Mesenchymal stem cell (in vitro differentiated cells and primary cell): ENCODE measurements at regions not wholly inside any gene's neighbourhood (a gene's known extent, or its start where the extent isn't known, plus 50 kb on each side); places are given as distances from the start of the nearest gene placed in this dataset.
"Not testable (repeated sequence)": the region's sequence is repeated elsewhere in the genome, so short reads cannot be mapped to it uniquely, and the experiment has no call there.

Source experiments
- DNase-seq: peaks from one replicate; pipeline ENCODE4 v3.0.0-alpha.2; 2013
- H2AFZ ChIP-seq: one replicate; pipeline ENCODE4 v1.6.1; 2013; ENCODE audit warnings: low read depth, mild to moderate bottlenecking, control low read depth, inconsistent platforms, low read length, moderate library complexity
- H2AK5ac ChIP-seq: 2 replicates; pipeline ENCODE4 v1.6.1; 2013; ENCODE audit warnings: low read length, moderate library complexity, mild to moderate bottlenecking, inconsistent platforms; ENCODE audit not compliant: severe bottlenecking
- H2BK120ac ChIP-seq: one replicate; pipeline ENCODE4 v1.6.1; 2013; ENCODE audit warnings: low read depth, mild to moderate bottlenecking, inconsistent platforms, low read length, moderate library complexity
- H2BK12ac ChIP-seq, 2 experiments: one replicate each; pipeline ENCODE4 v1.6.1; 2013; ENCODE audit warnings: inconsistent platforms in 2 of 2, low read length in 2 of 2, mild to moderate bottlenecking in 2 of 2, moderate library complexity in 2 of 2, control low read depth in 1 of 2
- H2BK15ac ChIP-seq: one replicate; pipeline ENCODE4 v1.6.1; 2013; ENCODE audit warnings: mild to moderate bottlenecking, low read depth, inconsistent platforms; ENCODE audit not compliant: poor library complexity, severe bottlenecking
- H2BK5ac ChIP-seq: 2 replicates; pipeline ENCODE4 v1.6.1; 2013; ENCODE audit warnings: low read depth, mild to moderate bottlenecking, low read length, control low read depth, inconsistent platforms; ENCODE audit not compliant: poor library complexity, severe bottlenecking
- H3K14ac ChIP-seq, 2 experiments: one replicate each; pipeline ENCODE4 v1.6.1; 2013; ENCODE audit warnings: inconsistent platforms in 2 of 2, low read length in 2 of 2, control low read depth in 1 of 2, mild to moderate bottlenecking in 1 of 2, moderate library complexity in 1 of 2
- H3K18ac ChIP-seq, 2 experiments: one replicate each; pipeline ENCODE4 v1.6.1; 2013; ENCODE audit warnings: inconsistent platforms in 2 of 2, low read length in 2 of 2, control low read depth in 1 of 2, low read depth in 1 of 2, mild to moderate bottlenecking in 1 of 2
- H3K23ac ChIP-seq, 2 experiments: one replicate each; pipeline ENCODE4 v1.6.1; 2013; ENCODE audit warnings: inconsistent platforms in 2 of 2, low read length in 2 of 2, mild to moderate bottlenecking in 2 of 2, moderate library complexity in 2 of 2, control low read depth in 1 of 2
- H3K27ac ChIP-seq: 2 replicates; pipeline ENCODE4 v1.5.1; 2013; ENCODE audit warnings: mild to moderate bottlenecking, moderate library complexity, low read length, control low read depth, inconsistent platforms; ENCODE audit not compliant: poor library complexity, severe bottlenecking
- H3K27me3 ChIP-seq, 2 experiments: 2 replicates each; pipeline versions ENCODE4 v1.6.1 to v1.7.0; 2013; ENCODE audit warnings: low read length in 2 of 2, mild to moderate bottlenecking in 2 of 2, moderate library complexity in 2 of 2, control low read depth in 1 of 2, inconsistent platforms in 1 of 2; ENCODE audit not compliant: control insufficient read depth in 1 of 2, insufficient read depth in 1 of 2
- H3K36me3 ChIP-seq, 2 experiments: 2 replicates each; pipeline versions ENCODE4 v1.6.1 to v1.7.0; 2013; ENCODE audit warnings: low read length in 2 of 2, control low read depth in 1 of 2, inconsistent platforms in 1 of 2, low read depth in 1 of 2, mild to moderate bottlenecking in 1 of 2; ENCODE audit not compliant: insufficient read depth in 2 of 2, control insufficient read depth in 1 of 2
- H3K4ac ChIP-seq, 2 experiments: one replicate each; pipeline ENCODE4 v1.6.1; 2013; ENCODE audit warnings: inconsistent platforms in 2 of 2, low read length in 2 of 2, mild to moderate bottlenecking in 2 of 2, moderate library complexity in 2 of 2, control low read depth in 1 of 2, low read depth in 1 of 2
- H3K4me1 ChIP-seq: 2 replicates; pipeline ENCODE4 v1.6.1; 2013; ENCODE audit warnings: low read depth, low read length, control low read depth; ENCODE audit not compliant: control insufficient read depth, insufficient read depth
- H3K4me2 ChIP-seq: 2 replicates; pipeline ENCODE4 v1.6.1; 2013; ENCODE audit warnings: low read length, mild to moderate bottlenecking, inconsistent platforms; ENCODE audit not compliant: poor library complexity, severe bottlenecking
- H3K4me3 ChIP-seq, 2 experiments: 2 replicates each; pipeline versions ENCODE4 v1.5.1 to v1.7.0; 2013; ENCODE audit warnings: low read length in 2 of 2, mild to moderate bottlenecking in 2 of 2, control low read depth in 1 of 2, low read depth in 1 of 2; ENCODE audit not compliant: insufficient read depth in 1 of 2
- H3K79me1 ChIP-seq: replicated peaks from 2 replicates; pipeline ENCODE4 v1.6.1; 2013; ENCODE audit warnings: mild to moderate bottlenecking, control low read depth, low read length, inconsistent platforms; ENCODE audit not compliant: poor library complexity, severe bottlenecking
- H3K9ac ChIP-seq: 2 replicates; pipeline ENCODE4 v1.7.0; 2013; ENCODE audit warnings: mild to moderate bottlenecking, low read length, moderate library complexity
- H3K9me3 ChIP-seq: 2 replicates; pipeline ENCODE4 v1.7.0; 2013; ENCODE audit warnings: mild to moderate bottlenecking, low read length; ENCODE audit not compliant: control insufficient read depth
- H4K8ac ChIP-seq: one replicate; pipeline ENCODE4 v1.6.1; 2013; ENCODE audit warnings: inconsistent platforms, mild to moderate bottlenecking, low read length, moderate library complexity
- H4K91ac ChIP-seq: one replicate; pipeline ENCODE4 v1.6.1; 2013; ENCODE audit warnings: mild to moderate bottlenecking, low read length, inconsistent platforms
- WGBS: methylation state at CpG from one replicate; pipeline ENCODE4 v1.1.7; 2013; ENCODE audit warnings: mixed read lengths; 5-methylcytosine and 5-hydroxymethylcytosine counted together

DNA sequence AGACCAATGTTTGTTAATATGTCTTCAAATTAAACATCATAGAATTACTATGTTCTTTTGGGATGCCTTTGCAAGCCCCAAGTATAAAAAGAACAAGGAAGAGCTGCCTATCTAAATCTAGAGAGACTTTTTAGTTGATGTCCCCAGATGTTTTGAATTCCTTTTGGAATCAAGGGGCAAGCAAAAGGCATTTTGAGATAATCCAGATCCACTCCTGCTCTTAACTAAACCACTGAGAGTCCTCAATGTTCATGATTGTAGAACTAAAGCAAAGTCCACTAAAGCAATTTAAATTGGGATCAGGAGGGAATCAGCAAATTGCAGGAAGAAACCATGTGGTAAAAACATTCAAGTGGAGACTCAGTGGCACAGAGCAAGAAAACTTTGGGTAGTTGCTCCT is 558.5 kb upstream of the VRK2 start:
- Histone ChIP-seq H3K4me2 (no peak overlapping the region), H2AFZ (no peak overlapping the region), H2BK12ac (no peak overlapping the region), H3K9ac (no peak overlapping the region), H3K27me3 (no peaks in the 10 kb centered on the region), H3K23ac (no peak overlapping the region), H4K8ac (no peak overlapping the region), H2BK120ac (no peak overlapping the region), H2AK5ac (no peak overlapping the region), H3K4ac (no peak overlapping the region), H3K4me1 (no peaks in the 10 kb centered on the region), H2BK15ac (no peak overlapping the region), H3K4me3 (no peak overlapping the region), H3K27ac (no peak overlapping the region), H3K36me3 (no peaks in the 10 kb centered on the region), H2BK5ac (no peak overlapping the region), H3K14ac (no peak overlapping the region), H4K91ac (no peak overlapping the region), H3K79me1 (no peaks in the 10 kb centered on the region), H3K18ac (no peak overlapping the region), H3K9me3 (no peaks in the 10 kb centered on the region)
- peak; percentile 10 for DNase-seq

DNA sequence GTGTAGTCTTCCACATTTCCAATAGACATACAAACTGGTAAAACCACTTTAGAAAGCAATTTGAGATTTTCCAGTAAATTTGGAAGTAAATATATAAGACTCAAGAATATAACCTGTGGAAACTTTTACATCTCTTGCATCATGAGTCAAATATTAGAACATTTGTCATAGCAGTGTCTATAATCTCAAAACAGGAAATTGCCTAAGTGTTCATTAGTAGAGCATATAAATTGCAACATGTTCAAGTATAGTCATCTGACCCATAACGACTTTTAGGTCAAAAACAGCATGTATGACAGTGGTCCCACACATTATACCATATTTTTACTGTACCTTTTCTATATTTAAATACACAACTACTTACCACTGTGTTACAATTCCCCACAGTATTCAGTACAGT is 555.9 kb upstream of the VRK2 start:
- Histone ChIP-seq H2AK5ac (no peak overlapping the region), H3K79me1 (no peaks in the 10 kb centered on the region), H4K91ac (no peak overlapping the region), H2BK5ac (no peak overlapping the region), H3K23ac (no peak overlapping the region), H4K8ac (no peak overlapping the region), H2AFZ (no peak overlapping the region), H3K9ac (no peak overlapping the region), H3K4ac (no peak overlapping the region), H3K4me1 (no peaks in the 10 kb centered on the region), H3K4me2 (no peak overlapping the region), H2BK12ac (no peak overlapping the region), H3K14ac (no peak overlapping the region), H2BK15ac (no peak overlapping the region), H3K27me3 (no peaks in the 10 kb centered on the region), H3K27ac (no peak overlapping the region), H3K36me3 (no peaks in the 10 kb centered on the region), H3K9me3 (no peaks in the 10 kb centered on the region), H3K18ac (no peak overlapping the region), H3K4me3 (no peak overlapping the region), H2BK120ac (no peak overlapping the region)
- DNase-seq: no peak
- WGBS: 82% methylated on average over 1 of the region's 1 CpG

DNA sequence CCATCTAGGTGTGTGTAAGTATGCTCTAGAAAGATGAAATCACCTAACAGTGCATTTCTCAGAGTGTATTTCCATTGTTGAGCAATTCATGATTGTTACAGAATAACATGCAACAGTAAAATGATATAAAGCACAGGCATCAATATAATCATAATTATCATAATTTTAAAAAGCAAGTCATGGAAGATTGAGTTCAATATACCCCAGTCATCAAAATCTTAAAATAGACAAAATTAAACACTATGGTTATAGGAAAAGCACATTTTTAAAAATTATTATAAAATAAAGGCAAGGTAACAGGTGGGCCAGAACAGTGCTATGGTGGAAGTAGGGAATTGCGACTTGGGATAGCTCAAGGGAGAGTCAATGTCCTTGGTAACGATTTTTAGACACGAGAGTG is 555.4 kb upstream of the VRK2 start:
- Histone ChIP-seq H2BK5ac (no peak overlapping the region), H3K9ac (no peak overlapping the region), H3K4me1 (no peaks in the 10 kb centered on the region), H3K27ac (no peak overlapping the region), H2BK12ac (no peak overlapping the region), H3K4me3 (no peak overlapping the region), H2AFZ (no peak overlapping the region), H4K8ac (no peak overlapping the region), H3K18ac (no peak overlapping the region), H3K4ac (no peak overlapping the region), H3K4me2 (no peak overlapping the region), H2AK5ac (no peak overlapping the region), H3K9me3 (no peaks in the 10 kb centered on the region), H3K79me1 (no peaks in the 10 kb centered on the region), H2BK15ac (no peak overlapping the region), H3K36me3 (no peaks in the 10 kb centered on the region), H3K27me3 (no peaks in the 10 kb centered on the region), H4K91ac (no peak overlapping the region), H3K14ac (no peak overlapping the region), H2BK120ac (no peak overlapping the region), H3K23ac (no peak overlapping the region)
- 100% methylated on average over 1 of the region's 3 CpGs for WGBS
- no peak for DNase-seq

DNA sequence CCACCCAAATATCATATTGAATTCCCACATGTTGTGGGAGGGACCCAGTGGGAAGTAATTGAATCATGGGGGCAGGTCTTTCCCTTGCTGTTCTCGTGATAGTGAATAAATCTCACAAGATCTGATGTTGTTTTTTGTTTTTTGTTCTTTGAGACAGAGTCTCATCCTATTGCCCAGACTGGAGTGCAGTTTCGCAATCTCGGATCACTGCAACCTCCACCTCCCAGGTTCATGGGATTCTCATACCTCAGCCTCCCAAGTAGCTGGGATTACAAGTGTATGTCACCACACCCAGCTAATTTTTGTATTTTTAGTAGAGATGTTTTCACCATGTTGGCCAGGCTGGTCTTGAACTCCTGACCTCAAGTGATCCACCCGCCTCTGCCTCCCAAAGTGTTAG is 552.6 kb upstream of the VRK2 start:
- 85% methylated on average over 2 of the region's 4 CpGs for WGBS
- not testable (repeated sequence) for H2BK15ac ChIP-seq, H3K4me2 ChIP-seq, H3K27me3 ChIP-seq, H3K9ac ChIP-seq, H3K23ac ChIP-seq, H3K79me1 ChIP-seq, H3K4me1 ChIP-seq, H3K4ac ChIP-seq, H2BK12ac ChIP-seq, H3K18ac ChIP-seq, H3K36me3 ChIP-seq, H4K91ac ChIP-seq, H2AK5ac ChIP-seq, H2BK5ac ChIP-seq, H4K8ac ChIP-seq, DNase-seq, H2AFZ ChIP-seq, H3K9me3 ChIP-seq, H3K4me3 ChIP-seq, H3K27ac ChIP-seq, H2BK120ac ChIP-seq, H3K14ac ChIP-seq
